AG08395 (cell line): ENCODE measurements at regions not wholly inside any gene's neighbourhood (a gene's known extent, or its start where the extent isn't known, plus 50 kb on each side); places are given as distances from the start of the nearest gene placed in this dataset.
"Not testable (repeated sequence)": the region's sequence is repeated elsewhere in the genome, so short reads cannot be mapped to it uniquely, and the experiment has no call there.

Source experiments
- DNase-seq: peaks from one replicate; pipeline ENCODE4 v3.0.0; 2012; ENCODE audit warnings: mixed read lengths, low spot score

GRCh38 chr18:4762330-4762729 lies 307.2 kb upstream of the DLGAP1 start:
- DNase-seq: no peak

- DNase-seq: no peak
Measured at GRCh38 chr18:4758980-4759379, 303.9 kb upstream of the DLGAP1 start.

- no peak for DNase-seq
Measured at GRCh38 chr18:4755848-4756247, 300.7 kb upstream of the DLGAP1 start.

- DNase-seq: not testable (repeated sequence)
Measured at GRCh38 chr18:4753151-4753550, 298.0 kb upstream of the DLGAP1 start.

GRCh38 chr18:4751523-4751922 lies 296.4 kb upstream of the DLGAP1 start:
- DNase-seq: no peak

GRCh38 chr18:4750393-4751346 lies 295.6 kb upstream of the DLGAP1 start:
- no peak for DNase-seq

- no peak for DNase-seq
Measured at GRCh38 chr18:4748975-4749374, 293.9 kb upstream of the DLGAP1 start.

- DNase-seq: no peak
Measured at GRCh38 chr18:4734903-4735302, 279.8 kb upstream of the DLGAP1 start.

GRCh38 chr18:4734021-4734420 lies 278.9 kb upstream of the DLGAP1 start:
- DNase-seq: no peak

GRCh38 chr18:4721545-4721944 lies 266.4 kb upstream of the DLGAP1 start:
- no peak for DNase-seq

- no peak for DNase-seq
Measured at GRCh38 chr18:4720518-4720917, 265.4 kb upstream of the DLGAP1 start.

GRCh38 chr18:4705894-4706293 lies 250.8 kb upstream of the DLGAP1 start:
- no peak for DNase-seq

- no peak for DNase-seq
Measured at GRCh38 chr18:4704781-4705180, 249.7 kb upstream of the DLGAP1 start.

- no peak for DNase-seq
Measured at GRCh38 chr18:4691836-4692235, 236.7 kb upstream of the DLGAP1 start.

- DNase-seq: not testable (repeated sequence)
Measured at GRCh38 chr18:4678685-4679084, 223.6 kb upstream of the DLGAP1 start.

- DNase-seq: no peak
Measured at GRCh38 chr18:4677006-4677405, 221.9 kb upstream of the DLGAP1 start.

GRCh38 chr18:4672162-4672561 lies 217.1 kb upstream of the DLGAP1 start:
- DNase-seq: no peak

- DNase-seq: no peak
Measured at GRCh38 chr18:4658804-4659203, 203.7 kb upstream of the DLGAP1 start.

GRCh38 chr18:4653418-4653817 lies 198.3 kb upstream of the DLGAP1 start:
- no peak for DNase-seq

- DNase-seq: no peak
Measured at GRCh38 chr18:4641771-4642368, 186.8 kb upstream of the DLGAP1 start.

GRCh38 chr18:4640349-4641012 lies 185.4 kb upstream of the DLGAP1 start:
- no peak for DNase-seq

GRCh38 chr18:4639628-4640310 lies 184.7 kb upstream of the DLGAP1 start:
- no peak for DNase-seq
